HL-60 (cell line): ENCODE measurements at regions not wholly inside any gene's neighbourhood (a gene's known extent, or its start where the extent isn't known, plus 50 kb on each side); places are given as distances from the start of the nearest gene placed in this dataset.

ENCODE experiments used
- GABPA ChIP-seq: IDR thresholded peaks from 2 replicates; pipeline ENCODE4 v1.6.1; 2012; ENCODE audit warnings: low read depth
- POLR2AphosphoS5 ChIP-seq: IDR thresholded peaks from 2 replicates; pipeline ENCODE4 v1.6.1; 2012; ENCODE audit warnings: low read depth
- SPI1 ChIP-seq: IDR thresholded peaks from 2 replicates; pipeline ENCODE4 v1.6.1; 2012; ENCODE audit warnings: low read depth, mild to moderate bottlenecking, borderline replicate concordance
- TF ChIP-seq, protein P1 (sequence below): IDR thresholded peaks from one replicate; pipeline ENCODE4 v1.5.1; 2011; ENCODE audit warnings: low read length, control low read depth, inconsistent platforms; ENCODE audit not compliant: insufficient read depth
- TF ChIP-seq, protein P2 (sequence below): IDR thresholded peaks from 2 replicates; pipeline ENCODE4 v1.6.1; 2012; ENCODE audit warnings: low read depth; ENCODE audit not compliant: insufficient replicate concordance

DNA sequence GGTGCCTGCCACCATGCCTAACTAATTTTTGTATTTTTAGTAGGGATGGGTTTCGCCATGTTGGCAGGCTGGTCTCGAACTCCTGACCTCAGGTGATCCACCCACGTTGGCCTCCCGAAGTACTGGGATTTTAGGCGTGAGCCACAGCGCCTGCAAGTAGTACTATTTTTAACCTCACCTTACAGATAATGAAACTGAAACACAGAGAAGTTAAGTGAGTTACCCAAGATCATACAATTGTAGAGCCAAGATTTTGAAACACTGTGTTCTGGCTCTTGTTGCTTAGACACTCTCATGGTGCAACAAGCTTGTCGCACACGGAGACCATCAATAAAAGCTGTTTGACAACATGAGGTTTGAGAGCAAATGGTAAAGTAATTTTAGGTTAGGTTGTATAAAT lies 159.1 kb upstream of the LMNTD1 start:
- TF ChIP-seq, protein P1, sequence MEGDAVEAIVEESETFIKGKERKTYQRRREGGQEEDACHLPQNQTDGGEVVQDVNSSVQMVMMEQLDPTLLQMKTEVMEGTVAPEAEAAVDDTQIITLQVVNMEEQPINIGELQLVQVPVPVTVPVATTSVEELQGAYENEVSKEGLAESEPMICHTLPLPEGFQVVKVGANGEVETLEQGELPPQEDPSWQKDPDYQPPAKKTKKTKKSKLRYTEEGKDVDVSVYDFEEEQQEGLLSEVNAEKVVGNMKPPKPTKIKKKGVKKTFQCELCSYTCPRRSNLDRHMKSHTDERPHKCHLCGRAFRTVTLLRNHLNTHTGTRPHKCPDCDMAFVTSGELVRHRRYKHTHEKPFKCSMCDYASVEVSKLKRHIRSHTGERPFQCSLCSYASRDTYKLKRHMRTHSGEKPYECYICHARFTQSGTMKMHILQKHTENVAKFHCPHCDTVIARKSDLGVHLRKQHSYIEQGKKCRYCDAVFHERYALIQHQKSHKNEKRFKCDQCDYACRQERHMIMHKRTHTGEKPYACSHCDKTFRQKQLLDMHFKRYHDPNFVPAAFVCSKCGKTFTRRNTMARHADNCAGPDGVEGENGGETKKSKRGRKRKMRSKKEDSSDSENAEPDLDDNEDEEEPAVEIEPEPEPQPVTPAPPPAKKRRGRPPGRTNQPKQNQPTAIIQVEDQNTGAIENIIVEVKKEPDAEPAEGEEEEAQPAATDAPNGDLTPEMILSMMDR = no peak
- TF ChIP-seq GABPA (no peak), POLR2AphosphoS5 (no peak), SPI1 (no peak)
- TF ChIP-seq, protein P2, sequence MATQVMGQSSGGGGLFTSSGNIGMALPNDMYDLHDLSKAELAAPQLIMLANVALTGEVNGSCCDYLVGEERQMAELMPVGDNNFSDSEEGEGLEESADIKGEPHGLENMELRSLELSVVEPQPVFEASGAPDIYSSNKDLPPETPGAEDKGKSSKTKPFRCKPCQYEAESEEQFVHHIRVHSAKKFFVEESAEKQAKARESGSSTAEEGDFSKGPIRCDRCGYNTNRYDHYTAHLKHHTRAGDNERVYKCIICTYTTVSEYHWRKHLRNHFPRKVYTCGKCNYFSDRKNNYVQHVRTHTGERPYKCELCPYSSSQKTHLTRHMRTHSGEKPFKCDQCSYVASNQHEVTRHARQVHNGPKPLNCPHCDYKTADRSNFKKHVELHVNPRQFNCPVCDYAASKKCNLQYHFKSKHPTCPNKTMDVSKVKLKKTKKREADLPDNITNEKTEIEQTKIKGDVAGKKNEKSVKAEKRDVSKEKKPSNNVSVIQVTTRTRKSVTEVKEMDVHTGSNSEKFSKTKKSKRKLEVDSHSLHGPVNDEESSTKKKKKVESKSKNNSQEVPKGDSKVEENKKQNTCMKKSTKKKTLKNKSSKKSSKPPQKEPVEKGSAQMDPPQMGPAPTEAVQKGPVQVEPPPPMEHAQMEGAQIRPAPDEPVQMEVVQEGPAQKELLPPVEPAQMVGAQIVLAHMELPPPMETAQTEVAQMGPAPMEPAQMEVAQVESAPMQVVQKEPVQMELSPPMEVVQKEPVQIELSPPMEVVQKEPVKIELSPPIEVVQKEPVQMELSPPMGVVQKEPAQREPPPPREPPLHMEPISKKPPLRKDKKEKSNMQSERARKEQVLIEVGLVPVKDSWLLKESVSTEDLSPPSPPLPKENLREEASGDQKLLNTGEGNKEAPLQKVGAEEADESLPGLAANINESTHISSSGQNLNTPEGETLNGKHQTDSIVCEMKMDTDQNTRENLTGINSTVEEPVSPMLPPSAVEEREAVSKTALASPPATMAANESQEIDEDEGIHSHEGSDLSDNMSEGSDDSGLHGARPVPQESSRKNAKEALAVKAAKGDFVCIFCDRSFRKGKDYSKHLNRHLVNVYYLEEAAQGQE = no peak
